Glutamatergic neuron (in vitro differentiated cells): ENCODE measurements at regions not wholly inside any gene's neighbourhood (a gene's known extent, or its start where the extent isn't known, plus 50 kb on each side); places are given as distances from the start of the nearest gene placed in this dataset.

Source experiments
- DNase-seq: peaks from one replicate; pipeline ENCODE4 v3.0.0; 2022
- H3K27ac Mint-ChIP-seq: one replicate; pipeline ENCODE4 v1.8.0; 2020; ENCODE audit warnings: mild to moderate bottlenecking, mixed read lengths, inconsistent platforms; ENCODE audit not compliant: unreplicated experiment
- H3K27me3 Mint-ChIP-seq: one replicate; pipeline ENCODE4 v1.8.0; 2020; ENCODE audit warnings: mild to moderate bottlenecking, moderate library complexity, mixed read lengths, inconsistent platforms; ENCODE audit not compliant: unreplicated experiment
- H3K36me3 Mint-ChIP-seq: one replicate; pipeline ENCODE4 v1.8.0; 2020; ENCODE audit warnings: mild to moderate bottlenecking, mixed read lengths, inconsistent platforms; ENCODE audit not compliant: unreplicated experiment
- H3K4me1 Mint-ChIP-seq: one replicate; pipeline ENCODE4 v1.8.0; 2020; ENCODE audit warnings: mild to moderate bottlenecking, low read depth, mixed read lengths, inconsistent platforms; ENCODE audit not compliant: unreplicated experiment
- H3K4me3 Mint-ChIP-seq: one replicate; pipeline ENCODE4 v1.8.0; 2020; ENCODE audit warnings: mild to moderate bottlenecking, mixed read lengths, inconsistent platforms; ENCODE audit not compliant: unreplicated experiment
- H3K9me3 Mint-ChIP-seq: one replicate; pipeline ENCODE4 v1.8.0; 2020; ENCODE audit warnings: mild to moderate bottlenecking, moderate library complexity, mixed read lengths, inconsistent platforms; ENCODE audit not compliant: unreplicated experiment
- TF ChIP-seq, protein P1 (sequence below): fragments of 200-600 bp; sonication (generic); IDR thresholded peaks from one replicate; pipeline ENCODE4 v1.5.0; 2021; ENCODE audit not compliant: partially characterized antibody, unreplicated experiment

DNA sequence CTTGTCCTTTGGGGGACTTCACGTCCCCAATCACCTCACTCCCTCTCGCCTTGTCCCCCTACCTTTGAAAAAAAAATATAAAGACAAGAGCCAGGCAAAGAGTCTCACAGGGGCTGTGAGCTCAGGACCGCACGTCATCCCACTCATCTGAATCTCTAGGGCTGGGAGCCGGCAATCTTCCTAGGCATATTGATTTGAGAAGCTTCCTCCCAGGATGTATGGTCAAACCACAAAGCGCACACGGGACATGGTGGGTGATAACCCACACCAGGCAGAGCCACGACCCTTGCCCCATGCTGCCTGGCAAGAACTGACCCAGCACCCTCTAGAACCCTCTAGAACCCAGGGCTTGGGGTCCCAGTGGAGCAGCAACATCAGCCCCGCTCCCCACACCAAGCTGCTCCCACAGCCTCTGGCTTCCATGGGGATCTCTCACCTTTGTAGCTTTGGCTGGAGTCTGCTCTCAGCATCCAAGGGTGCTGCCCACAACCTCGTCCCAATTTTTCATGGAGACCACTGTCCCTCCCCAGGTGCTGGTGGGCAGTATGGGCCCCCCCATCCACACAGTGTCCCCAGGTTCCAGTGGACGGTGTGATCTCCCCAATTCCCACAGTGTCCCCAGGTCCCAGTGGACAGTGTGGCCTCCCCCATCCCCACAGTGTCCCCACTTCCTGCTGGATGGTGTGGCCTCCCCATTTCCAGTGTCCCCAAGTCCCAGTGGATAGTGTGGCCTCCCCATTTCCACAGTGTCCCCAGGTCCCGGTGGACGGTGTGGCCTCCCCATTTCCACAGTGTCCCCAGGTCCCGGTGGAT is 85.2 kb upstream of the FGF3 start:
- H3K9me3 Mint-ChIP-seq = no peaks in the 10 kb centered on the region
- H3K4me1 Mint-ChIP-seq = no peaks in the 10 kb centered on the region
- TF ChIP-seq, protein P1, sequence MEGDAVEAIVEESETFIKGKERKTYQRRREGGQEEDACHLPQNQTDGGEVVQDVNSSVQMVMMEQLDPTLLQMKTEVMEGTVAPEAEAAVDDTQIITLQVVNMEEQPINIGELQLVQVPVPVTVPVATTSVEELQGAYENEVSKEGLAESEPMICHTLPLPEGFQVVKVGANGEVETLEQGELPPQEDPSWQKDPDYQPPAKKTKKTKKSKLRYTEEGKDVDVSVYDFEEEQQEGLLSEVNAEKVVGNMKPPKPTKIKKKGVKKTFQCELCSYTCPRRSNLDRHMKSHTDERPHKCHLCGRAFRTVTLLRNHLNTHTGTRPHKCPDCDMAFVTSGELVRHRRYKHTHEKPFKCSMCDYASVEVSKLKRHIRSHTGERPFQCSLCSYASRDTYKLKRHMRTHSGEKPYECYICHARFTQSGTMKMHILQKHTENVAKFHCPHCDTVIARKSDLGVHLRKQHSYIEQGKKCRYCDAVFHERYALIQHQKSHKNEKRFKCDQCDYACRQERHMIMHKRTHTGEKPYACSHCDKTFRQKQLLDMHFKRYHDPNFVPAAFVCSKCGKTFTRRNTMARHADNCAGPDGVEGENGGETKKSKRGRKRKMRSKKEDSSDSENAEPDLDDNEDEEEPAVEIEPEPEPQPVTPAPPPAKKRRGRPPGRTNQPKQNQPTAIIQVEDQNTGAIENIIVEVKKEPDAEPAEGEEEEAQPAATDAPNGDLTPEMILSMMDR = no peak
- peaks cover under 1% of the 10 kb centered on the region for H3K27me3 Mint-ChIP-seq
- DNase-seq = no peak
- H3K27ac Mint-ChIP-seq = no peak overlapping the region
- no peaks in the 10 kb centered on the region for H3K36me3 Mint-ChIP-seq
- H3K4me3 Mint-ChIP-seq = no peak overlapping the region

DNA sequence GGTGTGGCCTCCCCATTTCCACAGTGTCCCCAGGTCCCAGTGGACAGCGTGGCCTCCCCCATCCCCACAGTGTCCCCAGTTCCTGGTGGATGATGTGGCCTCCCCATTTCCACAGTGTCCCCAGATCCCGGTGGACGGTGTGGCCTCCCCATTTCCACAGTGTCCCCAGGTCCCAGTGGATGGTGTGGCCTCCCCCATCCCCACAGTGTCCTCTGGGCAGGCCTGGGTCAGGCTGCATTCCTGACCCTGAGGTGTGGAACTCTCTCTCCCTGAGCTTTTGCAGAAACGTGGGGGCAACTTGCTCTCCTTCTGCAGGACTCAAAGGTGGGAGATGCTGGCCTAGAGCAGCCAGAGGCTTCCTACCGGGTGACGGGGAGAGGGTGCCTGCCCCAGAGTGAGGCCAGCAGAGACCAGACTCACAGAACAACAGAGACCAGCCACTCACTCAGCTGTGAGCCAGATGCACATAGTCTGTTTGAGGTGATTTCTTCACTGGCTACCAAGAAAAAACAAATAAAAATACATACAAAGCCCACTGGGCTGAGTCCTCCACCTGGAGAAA is 85.8 kb upstream of the FGF3 start:
- DNase-seq = no peak

DNA sequence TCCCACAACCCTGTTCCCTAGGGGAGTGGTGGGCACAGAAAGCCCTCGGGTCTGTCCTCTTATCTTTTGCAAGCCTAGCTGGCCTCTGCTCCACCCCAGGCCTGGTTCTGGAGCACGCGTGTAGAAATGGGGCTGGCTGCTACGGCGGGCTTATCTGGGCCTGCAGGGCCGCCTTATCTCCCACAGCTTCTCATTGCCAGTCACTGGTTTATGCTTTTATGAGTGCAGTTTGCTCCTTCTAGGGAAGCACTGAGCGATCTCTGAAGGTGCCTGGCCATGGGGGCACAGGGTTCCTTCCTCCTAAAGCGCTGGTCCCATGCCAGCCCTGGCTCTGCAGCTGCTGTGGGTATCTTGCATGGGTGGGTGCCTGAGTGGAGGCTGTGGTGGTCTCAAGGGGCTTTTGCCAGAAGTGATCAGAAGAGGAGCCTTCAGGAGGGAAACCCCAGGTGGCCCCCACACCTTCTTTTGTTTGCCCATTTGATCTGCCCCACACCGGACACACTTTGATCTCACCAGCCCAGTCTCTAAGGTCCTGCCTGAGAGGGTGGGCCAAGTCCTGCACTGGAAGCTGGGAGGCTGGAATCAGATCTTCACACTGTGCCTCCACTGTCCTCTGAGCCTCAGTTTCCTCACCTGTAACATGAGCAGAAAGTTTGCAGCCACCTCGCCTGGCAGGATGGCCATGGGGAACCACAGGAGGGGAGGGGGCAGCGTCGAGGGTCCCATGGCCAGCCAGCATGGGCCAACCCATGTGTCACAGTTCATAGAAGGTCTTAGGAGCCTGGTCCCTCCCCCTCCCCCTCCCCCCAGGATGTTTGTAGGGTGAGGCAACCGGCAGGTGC is 86.6 kb upstream of the FGF3 start:
- Mint-ChIP-seq H3K4me1 (no peaks in the 10 kb centered on the region), H3K36me3 (no peaks in the 10 kb centered on the region), H3K27me3 (peaks cover 2% of the 10 kb centered on the region)

More for the DNA sequence above, 85.8 kb upstream of the FGF3 start:
- H3K4me3 Mint-ChIP-seq = no peak overlapping the region
- no peaks in the 10 kb centered on the region for H3K36me3 Mint-ChIP-seq
- no peaks in the 10 kb centered on the region for H3K4me1 Mint-ChIP-seq
- no peaks in the 10 kb centered on the region for H3K27me3 Mint-ChIP-seq
- TF ChIP-seq, protein P1 = no peak
- no peaks in the 10 kb centered on the region for H3K9me3 Mint-ChIP-seq
- no peak overlapping the region for H3K27ac Mint-ChIP-seq

DNA sequence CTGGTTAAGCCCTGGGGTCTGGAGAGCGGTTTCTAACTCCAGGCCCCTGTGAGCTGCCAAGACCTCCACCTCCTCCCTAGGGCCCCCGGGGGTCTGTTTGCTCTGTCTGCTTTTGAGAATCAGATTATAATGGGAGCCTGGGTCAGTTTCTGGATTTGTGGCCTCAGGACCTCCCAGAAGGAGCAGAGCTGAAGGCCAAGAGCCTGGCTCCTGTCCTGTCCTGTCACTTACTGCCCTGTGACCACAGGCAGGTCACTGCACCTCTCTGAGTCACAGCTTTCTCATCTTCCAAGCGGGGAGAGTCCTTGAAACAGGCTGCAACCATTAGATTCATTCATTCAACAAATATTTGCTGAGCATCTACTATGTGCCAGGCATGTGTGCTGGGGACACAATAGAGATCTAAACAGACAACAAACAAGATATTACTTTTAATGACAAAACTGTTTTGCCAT is 87.3 kb upstream of the FGF3 start:
- no peaks in the 10 kb centered on the region for H3K4me1 Mint-ChIP-seq
- DNase-seq = no peak
- no peak overlapping the region for H3K4me3 Mint-ChIP-seq

More for the DNA sequence above, 86.6 kb upstream of the FGF3 start:
- no peak for DNase-seq
- H3K4me3 Mint-ChIP-seq = no peak overlapping the region
- peaks cover 2% of the 10 kb centered on the region for H3K9me3 Mint-ChIP-seq
- TF ChIP-seq, protein P1 = no peak
- H3K27ac Mint-ChIP-seq = no peak overlapping the region

More for the DNA sequence above, 87.3 kb upstream of the FGF3 start:
- H3K27ac Mint-ChIP-seq = no peak overlapping the region
- H3K9me3 Mint-ChIP-seq = peaks cover 5% of the 10 kb centered on the region
- no peaks in the 10 kb centered on the region for H3K36me3 Mint-ChIP-seq
- peaks cover 3% of the 10 kb centered on the region for H3K27me3 Mint-ChIP-seq
- TF ChIP-seq, protein P1 = no peak
